Right lobe of liver (tissue), 4 donors: ENCODE measurements at regions not wholly inside any gene's neighbourhood (a gene's known extent, or its start where the extent isn't known, plus 50 kb on each side); places are given as distances from the start of the nearest gene placed in this dataset.

Experiments used
- CTCF ChIP-seq, 4 donors: fragments of 200-600 bp in 3 of 4; fragments of 450-650 bp in 1 of 4; IDR thresholded peaks; one replicate each; pipeline versions ENCODE4 v1.5.1 to v1.8.0; 2016 to 2022; ENCODE audit warnings: antibody characterized with exemption in 4 of 4, mild to moderate bottlenecking in 2 of 4
- POLR2A ChIP-seq: fragments of 450-650 bp; IDR thresholded peaks from one replicate; pipeline ENCODE4 v1.6.1; 2017; ENCODE audit warnings: antibody characterized with exemption, mild to moderate bottlenecking
- donor health status: DM: no; HTN: no; CAD: no.
- donor health status: DM: no; HTN: no; CAD: no.
- donor health status: DM: no; HTN: yes; CAD: no.

- TF ChIP-seq CTCF (IDR thresholded peaks at IDR 0.05), result no peak
- no peak for TF ChIP-seq POLR2A
Measured at GRCh38 chr13:68644611-68645010, 1414.5 kb upstream of the PCDH9 start.
